ENCODE measurements at regions not wholly inside any gene's neighbourhood (a gene's known extent, or its start where the extent isn't known, plus 50 kb on each side); places are given as distances from the start of the nearest gene placed in this dataset.

- TF ChIP-seq CTCF (IDR thresholded peaks at IDR 0.05) (no peak), EZH2 (IDR thresholded peaks at IDR 0.05; ENCODE audit: borderline replicate concordance, insufficient read depth, low read depth, low read length, poor library complexity, severe bottlenecking) (no peak)
Observed at GRCh38 chr17:71227841-71228240, 893.0 kb upstream of the SOX9 start.

All from B cell (primary cell).